ENCODE measurements at regions not wholly inside any gene's neighbourhood (a gene's known extent, or its start where the extent isn't known, plus 50 kb on each side); places are given as distances from the start of the nearest gene placed in this dataset.

- no peaks in the 10 kb centered on the region for H3K9me3 ChIP-seq
- no peak overlapping the region for H3K27ac ChIP-seq
- H3K4me1 ChIP-seq, result no peaks in the 10 kb centered on the region
- no peaks in the 10 kb centered on the region for H3K36me3 ChIP-seq (replicated peaks in 1 of 2; ENCODE audit: insufficient read depth in 1 of 2, low read depth in 2 of 2)
- intact Hi-C loops (cut with DNase I), result no loop called here
- TF ChIP-seq POLR2A (IDR thresholded peaks at IDR 0.05), result no peak
- TF ChIP-seq CTCF (IDR thresholded peaks at IDR 0.05), result no peak
- no peak for DNase-seq
- H3K27me3 ChIP-seq, result no peaks in the 10 kb centered on the region
- H3K4me3 ChIP-seq, result no peak overlapping the region
- ATAC-seq, result no peak
Observed at GRCh38 chr5:75922480-75922879, 160.7 kb upstream of the SV2C start.

GRCh38 chr5:75921011-75921410, 162.2 kb upstream of the SV2C start:
- Histone ChIP-seq H3K27me3 (no peaks in the 10 kb centered on the region), H3K27ac (no peak overlapping the region), H3K36me3 (replicated peaks in 1 of 2; ENCODE audit: insufficient read depth in 1 of 2, low read depth in 2 of 2) (no peaks in the 10 kb centered on the region), H3K4me3 (no peak overlapping the region), H3K9me3 (no peaks in the 10 kb centered on the region), H3K4me1 (no peaks in the 10 kb centered on the region)
- DNase-seq (no peak), ATAC-seq (no peak)
- no peak for TF ChIP-seq CTCF (IDR thresholded peaks at IDR 0.05)
- 81 to 100% methylated on average over 2 to 6 of the region's 6 CpGs for WGBS, 2 donors
- intact Hi-C loops (cut with DNase I), result no loop called here

GRCh38 chr5:75916144-75916543, 167.0 kb upstream of the SV2C start:
- WGBS, 2 donors, result 19 to 28% methylated on average over 2 of the region's 2 CpGs
- Histone ChIP-seq H3K27me3 (no peaks in the 10 kb centered on the region), H3K27ac (no peak overlapping the region), H3K9me3 (no peaks in the 10 kb centered on the region), H3K4me1 (no peaks in the 10 kb centered on the region), H3K36me3 (replicated peaks in 1 of 2; ENCODE audit: insufficient read depth in 1 of 2, low read depth in 2 of 2) (no peaks in the 10 kb centered on the region), H3K4me3 (no peak overlapping the region)
- no peak for ATAC-seq
- intact Hi-C loops (cut with DNase I), result no loop called here
- TF ChIP-seq CTCF (IDR thresholded peaks at IDR 0.05) (no peak), POLR2A (IDR thresholded peaks at IDR 0.05) (no peak)
- DNase-seq, result no peak

GRCh38 chr5:75909223-75909622, 174.0 kb upstream of the SV2C start:
- WGBS, 2 donors, result 68 to 74% methylated on average over 1 of the region's 1 CpG
- no peaks in the 10 kb centered on the region for H3K36me3 ChIP-seq (replicated peaks in 1 of 2; ENCODE audit: insufficient read depth in 1 of 2, low read depth in 2 of 2)
- H3K4me3 ChIP-seq, result no peak overlapping the region
- intact Hi-C loops (cut with DNase I), result no loop called here
- no peak for DNase-seq
- no peak for ATAC-seq
- no peaks in the 10 kb centered on the region for H3K27me3 ChIP-seq
- no peak overlapping the region for H3K27ac ChIP-seq
- H3K9me3 ChIP-seq, result no peaks in the 10 kb centered on the region
- no peak for TF ChIP-seq POLR2A (IDR thresholded peaks at IDR 0.05)
- no peak for TF ChIP-seq CTCF (IDR thresholded peaks at IDR 0.05)
- no peaks in the 10 kb centered on the region for H3K4me1 ChIP-seq

- DNase-seq (no peak), ATAC-seq (no peak)
- no peaks in the 10 kb centered on the region for H3K9me3 ChIP-seq
- no peaks in the 10 kb centered on the region for H3K27me3 ChIP-seq
- H3K36me3 ChIP-seq (replicated peaks in 1 of 2; ENCODE audit: insufficient read depth in 1 of 2, low read depth in 2 of 2), result no peaks in the 10 kb centered on the region
- 56 to 59% methylated on average over 4 of the region's 4 CpGs for WGBS, 2 donors
- no peak overlapping the region for H3K4me3 ChIP-seq
- H3K4me1 ChIP-seq, result no peaks in the 10 kb centered on the region
- intact Hi-C loops (cut with DNase I), result no loop called here
- no peak overlapping the region for H3K27ac ChIP-seq
- TF ChIP-seq CTCF (IDR thresholded peaks at IDR 0.05) (no peak), POLR2A (IDR thresholded peaks at IDR 0.05) (no peak)
Observed at GRCh38 chr5:75907651-75908050, 175.5 kb upstream of the SV2C start.

All from body of pancreas (tissue), 4 donors.